ENCODE measurements at regions not wholly inside any gene's neighbourhood (a gene's known extent, or its start where the extent isn't known, plus 50 kb on each side); places are given as distances from the start of the nearest gene placed in this dataset.

DNA sequence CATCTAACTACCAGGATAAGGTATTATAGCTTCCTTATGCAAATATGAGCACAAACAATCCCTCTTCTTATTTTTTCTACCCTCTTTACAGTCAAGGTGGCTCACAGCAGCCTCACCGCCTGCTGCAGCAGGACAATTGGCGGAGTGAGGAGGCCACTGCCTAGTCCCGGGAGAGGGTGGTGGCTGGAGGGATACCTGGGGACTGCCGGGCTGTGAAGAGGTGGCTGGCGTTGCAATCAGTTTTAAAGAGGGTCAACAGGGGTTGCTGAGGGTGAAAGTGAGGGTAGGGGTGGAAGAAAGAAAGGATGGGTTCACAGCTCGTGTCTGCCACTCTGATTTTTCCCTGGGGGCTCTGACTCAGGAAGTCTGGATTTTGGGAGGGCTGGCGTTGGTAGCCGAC lies 105.1 kb upstream of the SLC6A6 start:
- intact Hi-C loops (cut with DNase I; ENCODE audit: low total_unique reads): no loop called here
- no peaks in the 10 kb centered on the region for H3K9me3 ChIP-seq
- H3K4me1 ChIP-seq: peaks cover 2 to 26% (median 20%) of the 10 kb centered on the region in 4 donors
- in situ Hi-C loops (cut with MboI; ENCODE audit: low pct_ligation_motif_present in 1 of 4, low pct_unique_long_range_greater_than_20kb in 1 of 4, low sequenced_read_pairs in 3 of 4): no loop called here
- H3K4me3 ChIP-seq: no peak overlapping the region
- H3K27ac ChIP-seq: peak overlapping the region; percentile 46 to 78 (median 58)
- DNase-seq: no peak
- WGBS, 2 donors (ENCODE audit: low coverage in 1 of 2): 63 to 70% methylated on average over 7 to 8 of the region's 8 CpGs
- H3K36me3 ChIP-seq: no peaks in the 10 kb centered on the region
- no peaks in the 10 kb centered on the region for H3K27me3 ChIP-seq
- no peak for TF ChIP-seq POLR2A (IDR thresholded peaks at IDR 0.05)
- TF ChIP-seq, protein P1, sequence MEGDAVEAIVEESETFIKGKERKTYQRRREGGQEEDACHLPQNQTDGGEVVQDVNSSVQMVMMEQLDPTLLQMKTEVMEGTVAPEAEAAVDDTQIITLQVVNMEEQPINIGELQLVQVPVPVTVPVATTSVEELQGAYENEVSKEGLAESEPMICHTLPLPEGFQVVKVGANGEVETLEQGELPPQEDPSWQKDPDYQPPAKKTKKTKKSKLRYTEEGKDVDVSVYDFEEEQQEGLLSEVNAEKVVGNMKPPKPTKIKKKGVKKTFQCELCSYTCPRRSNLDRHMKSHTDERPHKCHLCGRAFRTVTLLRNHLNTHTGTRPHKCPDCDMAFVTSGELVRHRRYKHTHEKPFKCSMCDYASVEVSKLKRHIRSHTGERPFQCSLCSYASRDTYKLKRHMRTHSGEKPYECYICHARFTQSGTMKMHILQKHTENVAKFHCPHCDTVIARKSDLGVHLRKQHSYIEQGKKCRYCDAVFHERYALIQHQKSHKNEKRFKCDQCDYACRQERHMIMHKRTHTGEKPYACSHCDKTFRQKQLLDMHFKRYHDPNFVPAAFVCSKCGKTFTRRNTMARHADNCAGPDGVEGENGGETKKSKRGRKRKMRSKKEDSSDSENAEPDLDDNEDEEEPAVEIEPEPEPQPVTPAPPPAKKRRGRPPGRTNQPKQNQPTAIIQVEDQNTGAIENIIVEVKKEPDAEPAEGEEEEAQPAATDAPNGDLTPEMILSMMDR (IDR thresholded peaks at IDR 0.05): no peak
- no peak for TF ChIP-seq POLR2AphosphoS5 (IDR thresholded peaks at IDR 0.05)
- TF ChIP-seq EP300 (IDR thresholded peaks at IDR 0.05; ENCODE audit: low read depth): no peak

DNA sequence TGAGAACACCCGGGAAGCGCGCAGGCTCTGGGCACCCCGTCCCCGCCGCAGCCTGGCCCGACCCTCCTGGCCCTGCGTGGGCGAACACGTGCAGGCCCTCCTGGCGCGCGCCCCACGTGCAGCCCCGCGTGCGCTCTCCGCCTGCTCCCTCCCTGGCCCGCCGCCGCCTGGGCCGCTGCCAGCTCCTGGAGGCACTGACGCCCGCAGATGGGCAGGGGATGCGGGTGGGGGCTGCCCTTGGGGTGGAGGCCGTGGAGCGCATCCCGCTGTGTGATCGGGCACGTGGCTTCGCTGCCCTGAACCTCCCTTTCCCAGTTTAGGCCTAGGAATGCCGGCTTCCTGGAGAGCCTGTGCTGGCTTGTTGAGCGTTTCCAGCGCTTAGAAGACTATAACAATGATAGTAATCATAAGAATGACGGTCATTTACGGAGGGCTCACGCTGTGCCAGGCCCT lies 104.6 kb upstream of the SLC6A6 start:
- peaks cover 2 to 26% (median 20%) of the 10 kb centered on the region in 4 donors for H3K4me1 ChIP-seq
- no peaks in the 10 kb centered on the region for H3K9me3 ChIP-seq
- no peaks in the 10 kb centered on the region for H3K36me3 ChIP-seq
- in situ Hi-C loops (cut with MboI; ENCODE audit: low pct_ligation_motif_present in 1 of 4, low pct_unique_long_range_greater_than_20kb in 1 of 4, low sequenced_read_pairs in 3 of 4) (no loop called here), intact Hi-C loops (cut with DNase I; ENCODE audit: low total_unique reads) (no loop called here)
- DNase-seq: peak; percentile 26
- 74 to 78% methylated on average over 3 to 22 of the region's 37 CpGs for WGBS, 2 donors (ENCODE audit: low coverage in 1 of 2)
- no peak overlapping the region for H3K4me3 ChIP-seq
- peak in 1 of 3 donors; percentile 54 for TF ChIP-seq POLR2AphosphoS5 (IDR thresholded peaks at IDR 0.05)
- TF ChIP-seq POLR2A (IDR thresholded peaks at IDR 0.05): no peak
- TF ChIP-seq EP300 (IDR thresholded peaks at IDR 0.05; ENCODE audit: low read depth): peak; percentile 67
- no peaks in the 10 kb centered on the region for H3K27me3 ChIP-seq
- peak overlapping the region; percentile 46 to 78 (median 58) for H3K27ac ChIP-seq

DNA sequence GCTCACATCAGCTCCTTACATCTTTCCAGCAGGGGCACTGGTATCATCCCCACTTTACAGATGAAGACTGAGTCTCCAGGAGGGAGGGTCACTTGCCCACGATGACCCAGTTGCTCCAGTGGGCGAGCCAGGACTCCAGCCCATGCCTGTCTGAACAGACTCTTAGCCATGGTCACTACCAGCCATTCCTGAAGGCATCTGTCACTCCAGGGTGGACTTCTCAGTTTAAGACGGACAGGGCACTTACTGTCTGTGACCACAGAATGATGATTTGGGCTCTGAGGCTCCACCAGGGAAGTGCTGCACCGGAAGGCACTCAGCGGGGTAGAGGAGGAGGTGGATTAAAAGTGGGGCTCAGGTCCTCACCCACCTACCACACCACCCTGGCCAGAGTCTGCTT lies 104.0 kb upstream of the SLC6A6 start:
- Histone ChIP-seq H3K4me3 (no peak overlapping the region), H3K9me3 (no peaks in the 10 kb centered on the region), H3K36me3 (no peaks in the 10 kb centered on the region), H3K27me3 (no peaks in the 10 kb centered on the region), H3K27ac (peak overlapping the region in 2 of 4 donors; percentile 57 to 78), H3K4me1 (peaks cover 2 to 26% (median 20%) of the 10 kb centered on the region in 4 donors)
- TF ChIP-seq, protein P1 (IDR thresholded peaks at IDR 0.05): no peak
- TF ChIP-seq EP300 (IDR thresholded peaks at IDR 0.05; ENCODE audit: low read depth): no peak
- TF ChIP-seq POLR2A (IDR thresholded peaks at IDR 0.05): no peak
- TF ChIP-seq POLR2AphosphoS5 (IDR thresholded peaks at IDR 0.05): no peak
- intact Hi-C loops (cut with DNase I; ENCODE audit: low total_unique reads): no loop called here
- in situ Hi-C loops (cut with MboI; ENCODE audit: low pct_ligation_motif_present in 1 of 4, low pct_unique_long_range_greater_than_20kb in 1 of 4, low sequenced_read_pairs in 3 of 4): no loop called here
- 96% methylated on average over 5 of the region's 5 CpGs; no CpG with 5 or more reads in 1 of the 2 donors for WGBS, 2 donors (ENCODE audit: low coverage in 1 of 2)
- DNase-seq: no peak

DNA sequence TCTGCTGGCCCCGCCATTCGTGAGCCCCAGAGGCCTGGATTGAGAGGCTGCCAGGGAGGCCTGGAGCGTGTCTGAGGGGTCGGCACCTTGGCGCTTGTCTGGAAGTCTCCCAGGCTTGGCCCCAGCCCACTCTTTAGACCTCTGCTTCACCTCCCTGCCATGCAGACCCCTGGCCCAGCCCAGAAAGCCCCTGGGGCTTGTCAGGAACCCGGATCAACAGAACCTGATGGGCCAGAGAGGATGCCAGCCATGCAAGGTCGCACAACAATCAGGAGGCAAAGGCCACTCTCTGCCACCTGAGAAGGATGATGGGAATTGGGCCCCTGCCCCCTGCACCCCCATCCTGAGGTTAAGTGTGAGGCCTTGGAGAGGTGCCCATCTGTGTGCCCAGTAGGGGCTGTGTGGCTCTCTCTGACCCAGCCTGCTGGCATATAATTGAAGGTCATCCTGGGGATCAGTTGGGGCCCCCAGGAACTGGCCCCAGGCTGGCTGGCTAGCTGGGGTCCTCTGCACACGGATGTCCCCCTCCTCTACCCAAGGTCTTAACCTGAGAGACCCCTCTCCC lies 103.3 kb upstream of the SLC6A6 start:
- Histone ChIP-seq H3K36me3 (no peaks in the 10 kb centered on the region), H3K27ac (no peak overlapping the region), H3K4me1 (peaks cover 2 to 26% (median 20%) of the 10 kb centered on the region in 4 donors), H3K9me3 (no peaks in the 10 kb centered on the region), H3K4me3 (no peak overlapping the region), H3K27me3 (no peaks in the 10 kb centered on the region)
- DNase-seq: no peak
- intact Hi-C loops (cut with DNase I; ENCODE audit: low total_unique reads) (no loop called here), in situ Hi-C loops (cut with MboI; ENCODE audit: low pct_ligation_motif_present in 1 of 4, low pct_unique_long_range_greater_than_20kb in 1 of 4, low sequenced_read_pairs in 3 of 4) (no loop called here)
- TF ChIP-seq EP300 (IDR thresholded peaks at IDR 0.05; ENCODE audit: low read depth) (no peak), POLR2AphosphoS5 (IDR thresholded peaks at IDR 0.05) (no peak), POLR2A (IDR thresholded peaks at IDR 0.05) (no peak)
- TF ChIP-seq, protein P1 (IDR thresholded peaks at IDR 0.05): no peak
- 90 to 100% methylated on average over 2 to 8 of the region's 8 CpGs for WGBS, 2 donors (ENCODE audit: low coverage in 1 of 2)
